ENCODE measurements at regions not wholly inside any gene's neighbourhood (a gene's known extent, or its start where the extent isn't known, plus 50 kb on each side); places are given as distances from the start of the nearest gene placed in this dataset.

DNA sequence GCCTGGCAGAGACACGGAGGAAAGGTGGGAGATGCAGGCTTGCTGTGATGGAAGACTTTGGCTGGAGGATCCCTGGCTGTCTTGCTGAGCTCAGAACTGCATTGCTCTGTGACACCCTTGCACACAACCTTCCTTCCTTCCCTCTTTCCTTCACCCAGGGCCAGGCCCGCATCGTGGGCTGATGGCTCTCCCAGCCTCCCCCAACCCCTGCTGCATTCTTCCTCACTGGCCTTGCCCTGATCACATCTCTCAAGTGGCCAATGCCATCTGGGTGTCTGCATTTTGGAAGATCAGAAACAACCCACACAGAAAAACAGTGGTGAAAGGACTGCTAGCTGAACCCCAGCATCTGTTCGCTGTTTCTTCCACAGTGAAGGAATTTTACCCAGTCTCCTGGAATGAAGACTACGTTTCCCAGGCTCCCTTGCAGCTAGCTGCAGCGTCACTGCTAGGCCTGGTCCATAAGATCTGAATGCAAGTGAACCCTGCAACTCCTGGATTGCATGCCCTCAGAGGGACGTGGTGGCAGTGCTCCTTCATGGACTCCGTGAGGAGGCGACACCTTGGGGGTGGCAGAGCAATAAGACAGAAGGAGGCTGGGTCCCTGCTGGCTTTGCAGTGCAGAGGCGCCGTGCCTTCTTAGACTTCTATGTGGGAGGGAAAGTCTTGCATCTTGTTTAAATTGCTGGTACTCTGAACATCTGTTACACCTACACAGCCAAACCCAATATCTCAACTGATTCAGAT, 78.9 kb upstream of the YWHAQ start:
- Histone ChIP-seq H3K4me3 (ENCODE audit: low read depth in 2 of 2, low read length in 2 of 2) (no peak overlapping the region), H3K27ac (ENCODE audit: low read length) (no peak overlapping the region), H3K27me3 (ENCODE audit: control insufficient read depth, insufficient read depth, low read length) (no peaks in the 10 kb centered on the region), H3K4me1 (ENCODE audit: control insufficient read depth, insufficient read depth, low read length) (peaks cover 3% of the 10 kb centered on the region; the same call in 1 of the 2 replicates), H3K36me3 (ENCODE audit: control insufficient read depth, insufficient read depth, low read length) (no peaks in the 10 kb centered on the region), H3K9me3 (ENCODE audit: control insufficient read depth, insufficient read depth, low read depth, low read length) (no peaks in the 10 kb centered on the region)
- TF ChIP-seq TCF7L2 (IDR thresholded peaks at IDR 0.05; ENCODE audit: low read depth, low read length): no peak
- no peak for TF ChIP-seq SIN3A (IDR thresholded peaks at IDR 0.05; ENCODE audit: borderline replicate concordance, insufficient read depth, low read depth, low read length)
- no peak for TF ChIP-seq REST (IDR thresholded peaks at IDR 0.05; ENCODE audit: insufficient read depth in 1 of 2, low read depth in 2 of 2, low read length in 1 of 2)
- TF ChIP-seq CTCF (IDR thresholded peaks at IDR 0.05): no peak
- no peak for TF ChIP-seq POLR2AphosphoS5 (IDR thresholded peaks at IDR 0.05; ENCODE audit: low read depth, low read length)
- DNase-seq (ENCODE audit: low read depth, low spot score): no peak
- no TSS peak for BruUV-seq (replicated peaks)
- ATAC-seq: no peak
- in situ Hi-C loops (cut with HindIII; ENCODE audit: low pct_unique_long_range_greater_than_20kb, low sequenced_read_pairs) (no loop called here), intact Hi-C loops (cut with micrococcal nuclease; ENCODE audit: unreplicated experiment) (no loop called here)
- ChIA-PET POLR2A (no interaction called here), CTCF (no interaction called here)

- TF ChIP-seq SIN3A (IDR thresholded peaks at IDR 0.05; ENCODE audit: borderline replicate concordance, insufficient read depth, low read depth, low read length) (no peak), REST (IDR thresholded peaks at IDR 0.05; ENCODE audit: insufficient read depth in 1 of 2, low read depth in 2 of 2, low read length in 1 of 2) (no peak), CTCF (IDR thresholded peaks at IDR 0.05) (no peak), POLR2AphosphoS5 (IDR thresholded peaks at IDR 0.05; ENCODE audit: low read depth, low read length) (no peak), TCF7L2 (IDR thresholded peaks at IDR 0.05; ENCODE audit: low read depth, low read length) (no peak)
- Histone ChIP-seq H3K9me3 (ENCODE audit: control insufficient read depth, insufficient read depth, low read depth, low read length) (no peaks in the 10 kb centered on the region), H3K27ac (ENCODE audit: low read length) (no peak overlapping the region), H3K27me3 (ENCODE audit: control insufficient read depth, insufficient read depth, low read length) (no peaks in the 10 kb centered on the region), H3K4me1 (ENCODE audit: control insufficient read depth, insufficient read depth, low read length) (peaks cover 3% of the 10 kb centered on the region; the same call in 1 of the 2 replicates), H3K36me3 (ENCODE audit: control insufficient read depth, insufficient read depth, low read length) (no peaks in the 10 kb centered on the region), H3K4me3 (ENCODE audit: low read depth in 2 of 2, low read length in 2 of 2) (no peak overlapping the region)
- ChIA-PET CTCF (interaction anchor here (0.6 kb wide), 1 partner anchor 297 kb away, joined by 3 read pairs; no protein-coding TSS in a partner anchor), POLR2A (no interaction called here)
- intact Hi-C loops (cut with micrococcal nuclease; ENCODE audit: unreplicated experiment): no loop called here
- BruUV-seq (replicated peaks): no TSS peak
- DNase-seq (ENCODE audit: low read depth, low spot score): no peak
- in situ Hi-C loops (cut with HindIII; ENCODE audit: low pct_unique_long_range_greater_than_20kb, low sequenced_read_pairs): no loop called here
- no peak for ATAC-seq
Observed at GRCh38 chr2:9710311-9710710, 79.5 kb upstream of the YWHAQ start.

All from Panc1 (cell line).